ENCODE measurements at regions not wholly inside any gene's neighbourhood (a gene's known extent, or its start where the extent isn't known, plus 50 kb on each side); places are given as distances from the start of the nearest gene placed in this dataset.

GRCh38 chr16:26394409-26394808 lies 672.3 kb upstream of the C16orf82 start:
- TF ChIP-seq CTCF (IDR thresholded peaks at IDR 0.05) (no peak), POLR2AphosphoS5 (IDR thresholded peaks at IDR 0.05; ENCODE audit: insufficient read depth in 1 of 2, low read depth in 1 of 2) (no peak), POLR2A (IDR thresholded peaks at IDR 0.05) (no peak)

All from vagina (tissue), 2 donors.